SK-N-SH (cell line): ENCODE measurements at regions not wholly inside any gene's neighbourhood (a gene's known extent, or its start where the extent isn't known, plus 50 kb on each side); places are given as distances from the start of the nearest gene placed in this dataset.

ENCODE experiments used
- CTCF ChIP-seq: fragments of 200-600 bp; sonication (generic); IDR thresholded peaks from 2 replicates; pipeline ENCODE4 v1.6.1; 2017; ENCODE audit warnings: antibody characterized with exemption, mild to moderate bottlenecking, moderate library complexity
- EP300 ChIP-seq, 2 experiments: IDR thresholded peaks; 2 replicates each; pipeline versions ENCODE4 v1.4.0 to v1.6.1; 2012; ENCODE audit warnings: borderline replicate concordance in 1 of 2, low read depth in 1 of 2, low read length in 1 of 2
- EZH2phosphoT487 ChIP-seq: fragments of 200-600 bp; sonication (generic); IDR thresholded peaks from 2 replicates; pipeline ENCODE4 v1.6.1; 2017; ENCODE audit warnings: low read depth, mixed run types, mild to moderate bottlenecking, antibody characterized with exemption, moderate library complexity, borderline replicate concordance
- FOXM1 ChIP-seq: IDR thresholded peaks from 2 replicates; pipeline ENCODE4 v1.4.0; 2012; ENCODE audit warnings: low read depth, mild to moderate bottlenecking
- JUND ChIP-seq: IDR thresholded peaks from 2 replicates; pipeline ENCODE4 v1.4.0; 2012
- MAX ChIP-seq: IDR thresholded peaks from 2 replicates; pipeline ENCODE4 v1.4.0; 2012; ENCODE audit warnings: low read depth
- POLR2AphosphoS5 ChIP-seq: IDR thresholded peaks from 2 replicates; pipeline ENCODE4 v1.6.1; 2012; ENCODE audit warnings: low read depth, low read length
- RFX5 ChIP-seq: IDR thresholded peaks from 2 replicates; pipeline ENCODE4 v1.6.1; 2012; ENCODE audit warnings: mild to moderate bottlenecking, improper control_type of control experiment, low read length
- TAF1 ChIP-seq: IDR thresholded peaks from 2 replicates; pipeline ENCODE4 v1.6.1; 2012; ENCODE audit warnings: low read depth, mild to moderate bottlenecking, low read length, moderate library complexity, borderline replicate concordance
- TEAD4 ChIP-seq: IDR thresholded peaks from 2 replicates; pipeline ENCODE4 v1.4.0; 2012; ENCODE audit warnings: mild to moderate bottlenecking, borderline replicate concordance; ENCODE audit not compliant: insufficient read depth
- USF1 ChIP-seq: IDR thresholded peaks from 2 replicates; pipeline ENCODE4 v1.4.0; 2012; ENCODE audit warnings: low read depth, borderline replicate concordance

GRCh38 chr18:78610179-78610578, 369.4 kb upstream of the SALL3 start:
- TF ChIP-seq CTCF = no peak
- TF ChIP-seq RFX5 = no peak
- TF ChIP-seq TAF1 = no peak
- TF ChIP-seq EZH2phosphoT487 = no peak
- no peak for TF ChIP-seq JUND
- no peak for TF ChIP-seq EP300 (IDR thresholded peaks at IDR 0.05; ENCODE audit: borderline replicate concordance in 1 of 2, low read depth in 1 of 2, low read length in 1 of 2)
- TF ChIP-seq USF1 = no peak
- TF ChIP-seq MAX = no peak
- no peak for TF ChIP-seq TEAD4
- no peak for TF ChIP-seq FOXM1
- TF ChIP-seq POLR2AphosphoS5 = no peak
